ENCODE measurements at regions not wholly inside any gene's neighbourhood (a gene's known extent, or its start where the extent isn't known, plus 50 kb on each side); places are given as distances from the start of the nearest gene placed in this dataset.

DNA sequence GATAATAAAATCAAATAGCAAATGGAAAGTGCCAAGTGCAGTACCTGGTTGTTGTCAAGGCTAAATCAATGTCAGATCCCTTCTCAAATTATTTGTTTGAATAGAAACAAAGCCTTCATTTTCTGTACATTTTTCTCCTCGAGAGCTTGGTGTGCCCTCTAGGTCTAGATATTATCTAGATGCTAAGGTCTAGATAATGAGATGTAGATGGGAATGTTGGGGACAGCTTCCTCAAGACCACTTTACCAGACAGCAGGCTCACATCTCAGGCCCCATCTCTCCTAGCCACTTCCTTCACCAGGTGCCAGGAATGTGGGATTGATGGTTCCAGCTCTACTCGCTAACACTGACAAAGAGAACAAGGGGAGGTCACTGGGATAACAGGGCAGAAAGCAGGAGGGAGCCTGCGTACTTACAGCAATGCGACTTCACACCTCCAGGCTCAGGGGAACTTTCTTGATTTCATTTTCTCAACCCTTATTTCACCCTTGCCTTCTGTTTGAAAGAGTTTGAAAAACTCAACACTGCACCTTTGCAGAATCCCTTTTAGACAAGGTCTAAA, 451.4 kb upstream of the VSTM2A start:
- Histone ChIP-seq H3K56ac (replicated peaks; ENCODE audit: insufficient read length, low read depth, low read length) (no peak overlapping the region), H2BK20ac (ENCODE audit: low read length) (no peak overlapping the region), H2AK5ac (ENCODE audit: low read depth, low read length) (no peak overlapping the region), H3K23me2 (ENCODE audit: low read depth, low read length) (no peaks in the 10 kb centered on the region), H3K18ac (ENCODE audit: extremely low read depth, low read length) (no peak overlapping the region), H2BK120ac (replicated peaks; ENCODE audit: low read depth, low read length) (no peak overlapping the region), H3K4me2 (ENCODE audit: insufficient read depth in 1 of 2, low read depth in 2 of 2, low read length in 2 of 2) (no peak overlapping the region), H3K4ac (replicated peaks; ENCODE audit: insufficient read length, low read depth, low read length) (no peak overlapping the region), H4K8ac (ENCODE audit: extremely low read depth, insufficient read depth, low read length) (no peak overlapping the region), H3K9me3 (ENCODE audit: insufficient read depth in 2 of 2, low read depth in 1 of 2, low read length in 1 of 2) (no peaks in the 10 kb centered on the region), H3K27ac (ENCODE audit: low read depth, low read length) (no peak overlapping the region), H4K20me1 (replicated peaks in 1 of 2; ENCODE audit: control insufficient read depth in 1 of 2, insufficient read depth in 2 of 2, low read length in 2 of 2) (no peaks in the 10 kb centered on the region), H3K23ac (ENCODE audit: insufficient read length) (no peak overlapping the region), H2AFZ (ENCODE audit: low read length) (no peak overlapping the region), H4K5ac (ENCODE audit: insufficient read length, low read depth, low read length) (no peak overlapping the region), H2BK12ac (ENCODE audit: low read depth, low read length) (no peak overlapping the region), H3K4me3 (ENCODE audit: extremely low read depth in 1 of 4, insufficient read depth in 2 of 4, low read depth in 3 of 4, low read length in 4 of 4) (no peak overlapping the region), H3K79me1 (ENCODE audit: low read depth, low read length) (no peaks in the 10 kb centered on the region), H3K36me3 (ENCODE audit: control insufficient read depth in 2 of 4, insufficient read depth in 4 of 4, low read length in 3 of 4) (no peaks in the 10 kb centered on the region), H3K27me3 (replicated peaks in 1 of 4; ENCODE audit: control insufficient read depth in 3 of 4, extremely low read depth in 1 of 4, insufficient read depth in 3 of 4, low read length in 3 of 4) (no peaks in the 10 kb centered on the region), H3K14ac (ENCODE audit: insufficient read length) (no peak overlapping the region), H3K9ac (replicated peaks in 1 of 4; ENCODE audit: extremely low read depth in 1 of 4, low read depth in 3 of 4, low read length in 3 of 4) (no peak overlapping the region), H4K91ac (replicated peaks; ENCODE audit: insufficient read length, low read length) (no peak overlapping the region), H3K4me1 (replicated peaks in 1 of 4; ENCODE audit: control insufficient read depth in 3 of 4, insufficient read depth in 4 of 4, low read length in 3 of 4) (no peaks in the 10 kb centered on the region), H2BK5ac (ENCODE audit: low read depth, low read length) (no peak overlapping the region), H2BK15ac (ENCODE audit: low read length) (no peak overlapping the region), H3K79me2 (ENCODE audit: control insufficient read depth in 1 of 2, insufficient read depth in 2 of 2, low read length in 2 of 2) (no peaks in the 10 kb centered on the region)
- POLR2A ChIA-PET (ENCODE audit: partially characterized antibody) = no interaction called here
- CTCF ChIA-PET (ENCODE audit: partially characterized antibody) = interaction anchor here (0.8 kb wide), 1 partner anchor 488 kb away, joined by 3 read pairs; no protein-coding TSS in a partner anchor
- 89% methylated on average over 4 of the region's 4 CpGs; no CpG with 5 or more reads in 1 of the 2 experiments for WGBS, 2 experiments (ENCODE audit: extremely low coverage in 1 of 2, insufficient coverage in 1 of 2, insufficient read length in 1 of 2, insufficient replicate concordance in 2 of 2, low coverage in 1 of 2, low lambda C conversion rate in 2 of 2, missing lambda C conversion rate in 1 of 2)
- DNase-seq (ENCODE audit: low read depth in 1 of 2, low spot score in 2 of 2) = no peak
- FAIRE-seq = no peak
- no peak for TF ChIP-seq ZNF274 (IDR thresholded peaks at IDR 0.05; ENCODE audit: borderline replicate concordance, extremely low read depth, low read length)
- no peak for TF ChIP-seq CBX8 (IDR thresholded peaks at IDR 0.05; ENCODE audit: borderline replicate concordance, low read depth, low read length)
- TF ChIP-seq, protein P1, sequence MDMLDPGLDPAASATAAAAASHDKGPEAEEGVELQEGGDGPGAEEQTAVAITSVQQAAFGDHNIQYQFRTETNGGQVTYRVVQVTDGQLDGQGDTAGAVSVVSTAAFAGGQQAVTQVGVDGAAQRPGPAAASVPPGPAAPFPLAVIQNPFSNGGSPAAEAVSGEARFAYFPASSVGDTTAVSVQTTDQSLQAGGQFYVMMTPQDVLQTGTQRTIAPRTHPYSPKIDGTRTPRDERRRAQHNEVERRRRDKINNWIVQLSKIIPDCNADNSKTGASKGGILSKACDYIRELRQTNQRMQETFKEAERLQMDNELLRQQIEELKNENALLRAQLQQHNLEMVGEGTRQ (IDR thresholded peaks at IDR 0.05; ENCODE audit: low read length) = no peak
- no peak for TF ChIP-seq SP1 (IDR thresholded peaks at IDR 0.05; ENCODE audit: low read depth, low read length)
- no peak for TF ChIP-seq BACH1 (IDR thresholded peaks at IDR 0.05; ENCODE audit: low read length)
- TF ChIP-seq TCF12 (IDR thresholded peaks at IDR 0.05; ENCODE audit: low read depth, low read length) = no peak
- no peak for TF ChIP-seq GABPA (IDR thresholded peaks at IDR 0.05; ENCODE audit: borderline replicate concordance, insufficient read depth, low read length)
- no peak for TF ChIP-seq SIX5 (IDR thresholded peaks at IDR 0.05; ENCODE audit: low read depth, low read length)
- TF ChIP-seq PHF8 (conservative IDR thresholded peaks at IDR 0.05; ENCODE audit: low read depth, low read length) = no peak
- no peak for TF ChIP-seq EZH2 (IDR thresholded peaks at IDR 0.05; ENCODE audit: low read depth, low read length, severe bottlenecking)
- TF ChIP-seq, protein P2, sequence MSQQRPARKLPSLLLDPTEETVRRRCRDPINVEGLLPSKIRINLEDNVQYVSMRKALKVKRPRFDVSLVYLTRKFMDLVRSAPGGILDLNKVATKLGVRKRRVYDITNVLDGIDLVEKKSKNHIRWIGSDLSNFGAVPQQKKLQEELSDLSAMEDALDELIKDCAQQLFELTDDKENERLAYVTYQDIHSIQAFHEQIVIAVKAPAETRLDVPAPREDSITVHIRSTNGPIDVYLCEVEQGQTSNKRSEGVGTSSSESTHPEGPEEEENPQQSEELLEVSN (IDR thresholded peaks at IDR 0.05) = peak; percentile 50
- no peak for TF ChIP-seq SUZ12 (IDR thresholded peaks at IDR 0.05; ENCODE audit: low read length)
- no peak for TF ChIP-seq ASH2L (IDR thresholded peaks at IDR 0.05; ENCODE audit: low read length)

Measured in H1 (cell line).